Neural cell (in vitro differentiated cells): ENCODE measurements at regions not wholly inside any gene's neighbourhood (a gene's known extent, or its start where the extent isn't known, plus 50 kb on each side); places are given as distances from the start of the nearest gene placed in this dataset.

Experiments used
- H2AFZ ChIP-seq: fragments of 200-600, 300-800 bp; sonication (generic), shearing (Covaris generic); 2 replicates; pipeline ENCODE4 v1.6.0; 2014; ENCODE audit warnings: low read depth, mild to moderate bottlenecking, antibody characterized with exemption, low read length, moderate library complexity
- H3F3A ChIP-seq: fragments of 200-600 bp; shearing (Covaris generic); 2 replicates; pipeline ENCODE4 v1.6.1; 2016; ENCODE audit warnings: mild to moderate bottlenecking, moderate library complexity, mixed read lengths, antibody characterized with exemption, low read length; ENCODE audit not compliant: insufficient read depth, poor library complexity, severe bottlenecking
- H3K27ac ChIP-seq: fragments of 200-600, 300-800 bp; sonication (generic), shearing (Covaris generic); 2 replicates; pipeline ENCODE4 v1.5.1; 2014; ENCODE audit warnings: mild to moderate bottlenecking, low read length, moderate library complexity
- H3K27me3 ChIP-seq: fragments of 300-800, 200-600 bp; sonication (generic), shearing (Covaris generic); 2 replicates; pipeline ENCODE4 v1.6.0; 2014; ENCODE audit warnings: mild to moderate bottlenecking, low read depth, low read length, moderate library complexity; ENCODE audit not compliant: insufficient read depth
- H3K36me3 ChIP-seq: fragments of 300-800, 200-600 bp; sonication (generic), shearing (Covaris generic); 2 replicates; pipeline ENCODE4 v1.5.1; 2014; ENCODE audit warnings: mild to moderate bottlenecking, antibody characterized with exemption, low read length, moderate library complexity; ENCODE audit not compliant: insufficient read depth
- H3K4me2 ChIP-seq: fragments of 300-800, 200-600 bp; sonication (generic), shearing (Covaris generic); 2 replicates; pipeline ENCODE4 v1.6.0; 2014; ENCODE audit warnings: mild to moderate bottlenecking, low read length
- H3K4me3 ChIP-seq: fragments of 300-800, 200-600 bp; sonication (generic), shearing (Covaris generic); 2 replicates; pipeline ENCODE4 v1.5.1; 2014; ENCODE audit warnings: mild to moderate bottlenecking, low read length, moderate library complexity
- H3K79me2 ChIP-seq: fragments of 200-600 bp; shearing (Covaris generic); replicated peaks from 2 replicates; pipeline ENCODE4 v1.6.0; 2014; ENCODE audit warnings: mild to moderate bottlenecking, low read length, moderate library complexity; ENCODE audit not compliant: insufficient read depth
- H3K9ac ChIP-seq: fragments of 300-800, 200-600 bp; sonication (generic), shearing (Covaris generic); 2 replicates; pipeline ENCODE4 v1.6.1; 2016; ENCODE audit warnings: mild to moderate bottlenecking, low read length, mixed read lengths
- H3K9me2 ChIP-seq: fragments of 200-600 bp; shearing (Covaris generic); 2 replicates; pipeline ENCODE4 v1.6.1; 2016; ENCODE audit warnings: mild to moderate bottlenecking, low read length, mixed read lengths; ENCODE audit not compliant: insufficient read depth
- H3K9me3 ChIP-seq: fragments of 200-600, 300-800 bp; sonication (generic), shearing (Covaris generic); 2 replicates; pipeline ENCODE4 v1.6.1; 2016; ENCODE audit warnings: mild to moderate bottlenecking, mixed run types, low read length, moderate library complexity, mixed read lengths
- H4K20me1 ChIP-seq: fragments of 200-600 bp; shearing (Covaris generic); 2 replicates; pipeline ENCODE4 v1.6.1; 2016; ENCODE audit warnings: mild to moderate bottlenecking, mixed run types; ENCODE audit not compliant: insufficient read depth
- CTCF ChIP-seq: fragments of 450-650 bp; IDR thresholded peaks from 2 replicates; pipeline ENCODE4 v1.5.1; 2014; ENCODE audit warnings: antibody characterized with exemption, mild to moderate bottlenecking, moderate library complexity; ENCODE audit not compliant: poor library complexity, severe bottlenecking
- EP300 ChIP-seq: fragments of 450-650 bp; conservative IDR thresholded peaks from 2 replicates; pipeline ENCODE4 v1.6.1; 2014; ENCODE audit warnings: antibody characterized with exemption, mild to moderate bottlenecking, moderate library complexity; ENCODE audit not compliant: poor library complexity, severe bottlenecking
- EZH2 ChIP-seq: fragments of 200-600, 300-800 bp; shearing (Covaris generic), sonication (generic); IDR thresholded peaks from 2 replicates; pipeline ENCODE4 v1.6.1; 2014; ENCODE audit warnings: antibody characterized with exemption, low read length, borderline replicate concordance, mild to moderate bottlenecking; ENCODE audit not compliant: insufficient read depth, poor library complexity, severe bottlenecking
- MXI1 ChIP-seq: fragments of 450-650 bp; conservative IDR thresholded peaks from 2 replicates; pipeline ENCODE4 v1.6.1; 2014; ENCODE audit warnings: antibody characterized with exemption, mild to moderate bottlenecking; ENCODE audit not compliant: poor library complexity, severe bottlenecking
- POLR2AphosphoS5 ChIP-seq: IDR thresholded peaks from 2 replicates; pipeline ENCODE4 v1.6.1; 2012
- RAD21 ChIP-seq: fragments of 450-650 bp; conservative IDR thresholded peaks from 2 replicates; pipeline ENCODE4 v1.6.1; 2014; ENCODE audit warnings: antibody characterized with exemption, mild to moderate bottlenecking, moderate library complexity
- REST ChIP-seq: IDR thresholded peaks from 2 replicates; pipeline ENCODE4 v1.6.1; 2012; ENCODE audit warnings: borderline replicate concordance
- SMC3 ChIP-seq: fragments of 450-650 bp; conservative IDR thresholded peaks from 2 replicates; pipeline ENCODE4 v1.6.1; 2014; ENCODE audit warnings: antibody characterized with exemption, mild to moderate bottlenecking, moderate library complexity; ENCODE audit not compliant: poor library complexity
- TAF1 ChIP-seq: IDR thresholded peaks from 2 replicates; pipeline ENCODE4 v1.6.1; 2012; ENCODE audit warnings: low read depth

GRCh38 chr19:27764186-27764804 is 1448.7 kb downstream of the UQCRFS1 start:
- H3K36me3 ChIP-seq: no peaks in the 10 kb centered on the region
- no peak overlapping the region for H3K27ac ChIP-seq
- no peak overlapping the region for H3K9ac ChIP-seq
- H3K79me2 ChIP-seq: no peaks in the 10 kb centered on the region
- H3K4me3 ChIP-seq: no peak overlapping the region
- H3K27me3 ChIP-seq: no peaks in the 10 kb centered on the region
- H3K4me2 ChIP-seq: no peak overlapping the region
- no peak overlapping the region for H2AFZ ChIP-seq
- H3F3A ChIP-seq: no peaks in the 10 kb centered on the region
- peaks cover 46% of the 10 kb centered on the region for H3K9me3 ChIP-seq
- TF ChIP-seq REST: no peak
- TF ChIP-seq POLR2AphosphoS5: no peak
- no peak for TF ChIP-seq EP300
- TF ChIP-seq MXI1: no peak
- H4K20me1 ChIP-seq: no peaks in the 10 kb centered on the region
- no peaks in the 10 kb centered on the region for H3K9me2 ChIP-seq

GRCh38 chr19:27762933-27763332 is 1450.0 kb downstream of the UQCRFS1 start:
- H3K27ac ChIP-seq: no peak overlapping the region
- no peaks in the 10 kb centered on the region for H3K27me3 ChIP-seq
- H3F3A ChIP-seq: no peaks in the 10 kb centered on the region
- H3K79me2 ChIP-seq: no peaks in the 10 kb centered on the region
- no peak overlapping the region for H3K4me3 ChIP-seq
- no peak overlapping the region for H2AFZ ChIP-seq
- no peaks in the 10 kb centered on the region for H3K9me2 ChIP-seq
- H4K20me1 ChIP-seq: no peaks in the 10 kb centered on the region
- H3K4me2 ChIP-seq: no peak overlapping the region
- TF ChIP-seq MXI1: no peak
- no peak overlapping the region for H3K9ac ChIP-seq
- no peaks in the 10 kb centered on the region for H3K36me3 ChIP-seq
- peaks cover 48% of the 10 kb centered on the region for H3K9me3 ChIP-seq

DNA sequence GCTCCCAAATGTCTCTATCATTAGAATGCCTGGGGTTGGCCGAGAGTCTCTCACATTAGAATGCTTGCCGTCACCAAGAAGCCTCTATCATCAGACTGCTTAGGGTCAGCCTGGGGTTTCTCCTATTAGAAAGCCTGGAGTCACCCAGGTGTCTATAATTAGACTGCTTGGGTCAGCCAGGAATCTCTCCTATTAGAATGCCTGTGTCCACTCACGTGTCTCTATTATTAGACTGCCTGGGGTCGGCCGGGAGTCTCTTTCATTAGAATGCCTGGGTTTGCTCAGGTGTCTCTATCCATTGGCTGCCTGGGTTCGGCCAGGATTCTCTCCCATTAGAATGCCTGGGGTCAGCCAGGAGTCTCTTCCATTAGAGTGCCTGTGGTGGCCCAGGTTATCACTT is 1453.1 kb downstream of the UQCRFS1 start:
- H3K4me2 ChIP-seq: no peak overlapping the region
- no peaks in the 10 kb centered on the region for H3K9me2 ChIP-seq
- no peaks in the 10 kb centered on the region for H3K36me3 ChIP-seq
- H3K9me3 ChIP-seq: peaks cover 35% of the 10 kb centered on the region
- no peaks in the 10 kb centered on the region for H3K27me3 ChIP-seq
- no peak for TF ChIP-seq CTCF
- TF ChIP-seq RAD21: no peak
- no peak for TF ChIP-seq REST
- no peak for TF ChIP-seq TAF1
- no peak for TF ChIP-seq EZH2
- TF ChIP-seq EP300: no peak
- no peak for TF ChIP-seq SMC3
- no peak for TF ChIP-seq MXI1
- TF ChIP-seq POLR2AphosphoS5: no peak
- H3F3A ChIP-seq: no peaks in the 10 kb centered on the region
- no peaks in the 10 kb centered on the region for H4K20me1 ChIP-seq
- H3K79me2 ChIP-seq: no peaks in the 10 kb centered on the region
- no peak overlapping the region for H3K4me3 ChIP-seq
- no peak overlapping the region for H2AFZ ChIP-seq
- no peak overlapping the region for H3K9ac ChIP-seq
- no peak overlapping the region for H3K27ac ChIP-seq
